GM18498 (cell line): ENCODE measurements at regions not wholly inside any gene's neighbourhood (a gene's known extent, or its start where the extent isn't known, plus 50 kb on each side); places are given as distances from the start of the nearest gene placed in this dataset.
"Not testable (repeated sequence)": the region's sequence is repeated elsewhere in the genome, so short reads cannot be mapped to it uniquely, and the experiment has no call there.

Experiments
- ATAC-seq: cut with Tn5 transposase; IDR thresholded peaks from one replicate; pipeline ENCODE4 v1.9.1; 2021; ENCODE audit warnings: mild to moderate bottlenecking, moderate library complexity; ENCODE audit not compliant: unreplicated experiment

DNA sequence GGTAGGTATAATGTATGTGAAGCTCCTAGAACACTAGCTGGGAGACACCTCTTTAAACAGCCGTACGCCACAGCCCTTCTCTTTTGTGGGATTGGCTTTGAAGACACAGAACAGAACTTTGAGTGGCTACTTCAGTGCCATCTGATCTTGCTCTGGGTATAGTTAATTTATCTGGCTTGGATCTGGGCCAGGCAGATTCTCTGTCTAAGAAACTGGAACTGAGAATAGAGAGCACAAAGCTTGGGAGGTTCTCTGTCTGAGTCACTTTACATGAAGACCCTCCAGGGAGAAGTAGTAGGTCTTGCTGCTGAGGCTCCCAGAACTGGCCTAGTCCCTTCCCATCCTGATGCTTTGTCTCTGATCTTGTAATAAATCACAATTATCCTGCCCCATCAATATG, 721.0 kb upstream of the KIF2B start:
- ATAC-seq: no peak

DNA sequence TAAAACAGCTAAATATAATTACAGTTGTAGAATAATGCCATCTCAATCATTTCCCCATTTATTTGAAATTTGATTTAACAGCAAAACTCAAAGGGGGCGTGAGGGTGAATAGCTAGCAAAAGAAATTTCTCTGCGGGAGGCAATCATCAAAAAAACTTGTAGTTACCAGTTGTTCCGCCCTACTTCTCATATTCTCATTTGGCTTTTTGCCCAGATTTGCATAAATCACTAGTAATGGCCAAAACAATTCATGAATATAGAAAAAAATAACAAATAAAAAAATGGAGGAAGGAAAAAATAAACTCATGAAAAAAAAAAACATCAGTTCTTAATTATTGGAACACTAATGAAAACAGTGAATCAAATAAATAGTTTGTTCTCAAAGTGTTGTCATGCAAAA, 722.6 kb upstream of the KIF2B start:
- no peak for ATAC-seq

DNA sequence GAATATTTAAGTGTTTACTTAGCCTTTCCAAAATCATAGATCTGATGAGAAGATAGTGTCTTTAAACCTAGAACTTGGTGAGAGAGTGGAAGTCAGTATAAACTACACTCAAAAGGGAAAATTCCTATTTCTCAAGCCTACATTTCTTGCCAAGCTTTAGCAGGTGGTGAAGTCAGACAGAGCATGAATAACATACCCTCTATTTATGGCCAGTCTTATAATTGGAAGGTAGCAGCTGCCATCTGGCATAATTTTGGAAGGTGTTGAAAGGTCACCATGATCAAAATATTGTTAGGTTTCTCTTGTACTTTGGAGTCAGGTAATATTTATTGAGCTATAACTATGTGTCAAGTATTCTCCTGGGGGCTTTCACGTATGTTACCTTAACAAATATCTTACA, 729.3 kb upstream of the KIF2B start:
- no peak for ATAC-seq

DNA sequence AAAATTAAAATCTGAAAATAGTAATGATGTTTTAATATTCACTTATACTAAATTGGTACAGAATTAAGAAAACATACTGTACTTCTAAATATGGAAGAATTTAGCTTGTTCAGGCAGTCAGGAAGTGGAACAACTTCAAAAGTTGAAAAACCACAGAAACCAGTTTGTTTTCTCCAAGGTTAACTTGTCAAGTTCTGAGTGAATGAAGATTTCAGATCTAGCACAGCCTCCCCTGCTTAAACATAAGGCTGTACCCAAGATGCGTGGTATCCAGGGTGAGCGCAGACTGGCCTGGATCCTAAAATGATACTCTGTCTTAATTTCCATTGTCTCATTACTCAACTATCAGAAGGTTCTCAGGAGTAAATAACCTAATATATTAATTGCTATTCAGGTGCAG, 730.7 kb upstream of the KIF2B start:
- ATAC-seq: no peak

DNA sequence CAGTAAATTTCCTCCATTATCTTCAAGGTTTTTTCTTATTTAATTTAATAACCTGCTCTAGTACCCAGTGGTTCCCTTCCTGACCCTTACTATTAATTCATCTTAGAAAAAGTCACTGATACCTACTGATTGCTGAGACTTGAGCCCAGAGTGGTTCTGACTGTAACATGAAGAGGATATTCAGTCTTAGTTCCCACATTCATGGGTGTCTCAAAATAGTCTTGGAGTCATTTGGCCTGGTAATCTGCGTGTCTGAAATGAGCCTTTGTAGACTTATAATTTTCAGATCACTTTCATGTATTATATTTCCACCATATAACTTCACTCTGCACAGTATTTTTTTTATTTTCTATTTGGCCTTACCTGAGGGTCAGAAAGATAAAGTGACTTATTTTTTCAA, 732.0 kb upstream of the KIF2B start:
- no peak for ATAC-seq

DNA sequence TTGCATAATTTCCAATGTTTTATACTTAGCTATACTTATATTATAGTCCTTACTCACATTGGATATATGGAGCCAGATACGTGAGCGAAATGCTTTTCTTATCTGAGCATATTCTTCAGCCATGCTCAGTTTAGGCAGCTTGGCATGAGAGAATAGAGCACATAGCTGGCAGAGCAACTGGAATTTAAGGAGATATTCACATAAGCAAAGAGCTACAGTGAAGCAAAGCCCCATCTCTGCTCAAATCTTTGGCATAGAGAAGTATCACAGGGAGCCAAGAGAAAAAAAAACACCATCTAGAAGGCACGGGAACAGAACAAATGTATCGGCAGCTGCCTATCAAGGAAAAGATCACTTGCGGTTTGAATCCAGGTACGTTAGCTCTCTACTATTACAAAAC, 734.2 kb upstream of the KIF2B start:
- ATAC-seq: no peak

DNA sequence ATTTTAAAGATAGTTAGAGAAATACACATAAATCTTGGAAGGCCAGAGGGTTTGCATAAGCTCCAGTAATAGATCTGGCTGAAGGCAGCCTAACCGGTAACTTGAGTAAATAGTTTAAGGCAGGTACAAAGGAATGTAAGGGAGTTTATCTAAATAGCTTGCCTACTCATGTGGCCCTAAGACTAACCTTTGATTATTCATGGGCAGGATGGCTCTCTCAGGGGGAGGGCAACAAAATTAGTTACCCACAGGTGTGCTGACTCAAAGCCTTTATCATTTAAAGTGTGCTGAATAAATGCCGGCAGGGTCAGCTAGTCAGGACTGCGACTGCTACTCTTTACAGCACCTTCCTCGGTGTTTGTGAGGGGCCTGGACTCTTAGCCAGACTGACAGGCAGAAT, 761.3 kb upstream of the KIF2B start:
- ATAC-seq: no peak

DNA sequence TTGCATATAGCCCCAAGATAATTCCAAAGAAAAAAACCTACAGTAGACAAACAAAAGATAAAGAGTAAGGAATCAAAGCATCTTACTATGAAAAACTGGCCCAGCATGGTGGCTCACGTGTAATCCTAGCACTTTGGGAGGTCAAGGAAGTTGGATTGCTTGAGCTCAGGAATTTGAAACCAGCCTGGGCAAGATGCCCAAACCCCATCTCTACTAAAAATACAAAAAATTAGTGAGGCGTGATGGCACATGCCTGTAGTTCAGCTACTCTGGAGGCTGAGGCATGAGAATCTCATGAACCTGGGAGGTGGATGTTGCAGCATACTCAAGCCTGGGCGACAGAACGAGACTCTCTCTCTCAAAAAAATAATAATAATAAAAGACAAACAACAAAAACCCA, 764.7 kb upstream of the KIF2B start:
- ATAC-seq: no peak

DNA sequence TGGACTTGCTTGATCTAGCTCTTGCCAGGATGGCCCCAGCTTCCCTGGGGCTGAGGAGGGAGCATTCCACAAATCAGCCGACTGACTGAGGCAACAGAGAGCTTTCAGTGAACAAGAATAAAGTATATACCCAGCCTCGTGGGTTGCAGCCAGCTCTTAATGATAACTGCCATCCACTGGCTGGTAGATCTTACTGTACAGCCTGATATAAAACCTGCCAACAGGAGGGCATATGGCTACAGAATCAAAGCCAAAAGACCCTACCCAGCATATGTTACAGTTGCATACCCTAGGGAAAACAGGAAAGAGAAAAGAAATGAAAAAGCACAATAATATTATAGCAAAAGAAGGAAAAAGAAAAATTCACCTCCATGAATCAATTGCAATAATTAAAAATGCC, 775.9 kb upstream of the KIF2B start:
- ATAC-seq: no peak

DNA sequence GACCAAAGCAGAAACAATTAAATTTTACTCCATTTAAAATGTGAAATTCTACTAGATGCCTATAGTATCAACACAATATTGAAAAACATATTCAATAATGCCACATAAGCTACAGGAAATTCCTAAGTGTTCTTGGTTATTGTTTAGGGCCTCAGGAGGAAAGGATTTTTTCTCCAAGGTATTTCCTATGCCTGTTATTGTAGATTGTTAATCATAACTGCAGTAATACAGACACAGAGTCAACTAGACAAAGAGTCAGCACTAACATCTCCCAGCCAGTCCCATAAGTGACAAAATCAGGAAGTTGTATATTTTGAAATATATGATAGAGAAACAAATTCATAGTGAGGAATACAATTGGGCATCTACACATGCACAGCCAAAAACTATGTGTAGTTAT, 782.7 kb upstream of the KIF2B start:
- no peak for ATAC-seq

DNA sequence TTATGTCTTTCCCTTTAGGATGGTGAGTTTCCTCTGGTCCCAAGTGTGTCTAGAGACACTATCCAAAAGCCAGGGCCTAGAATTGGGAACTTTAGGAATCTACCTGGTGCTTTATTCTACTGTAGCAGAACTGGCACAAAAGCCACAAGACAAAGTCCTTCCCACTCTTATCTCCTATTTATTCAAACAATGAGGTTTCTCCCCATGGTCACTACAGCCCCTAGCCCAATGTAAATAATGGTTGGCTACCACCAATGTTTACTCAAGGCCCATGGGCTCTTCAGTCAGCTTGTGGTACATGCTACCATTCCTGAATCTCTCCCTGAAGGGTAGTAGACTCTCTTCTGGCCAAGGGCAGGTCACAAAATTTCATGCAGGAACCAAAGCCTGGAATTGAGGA, 789.4 kb upstream of the KIF2B start:
- no peak for ATAC-seq

DNA sequence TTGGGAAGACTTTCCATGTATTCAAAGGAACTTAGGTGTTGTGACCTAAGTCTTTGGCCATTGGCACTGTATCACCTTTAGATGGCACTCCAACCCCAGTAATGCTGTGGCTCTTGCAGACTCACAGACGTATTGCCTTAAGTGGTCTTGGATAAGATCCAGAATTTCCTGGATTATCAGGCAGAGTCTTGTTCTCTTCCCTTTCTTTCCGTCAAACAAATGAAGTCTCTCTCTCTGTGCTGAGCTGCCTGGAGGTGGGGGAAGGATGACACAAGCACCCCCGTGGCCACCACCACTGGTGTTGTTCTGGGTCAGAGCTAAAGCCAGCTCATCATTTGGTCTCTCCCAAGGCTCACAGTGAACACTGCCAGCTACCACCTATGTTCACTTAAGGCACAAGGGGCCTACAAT, 789.9 kb upstream of the KIF2B start:
- ATAC-seq: no peak

DNA sequence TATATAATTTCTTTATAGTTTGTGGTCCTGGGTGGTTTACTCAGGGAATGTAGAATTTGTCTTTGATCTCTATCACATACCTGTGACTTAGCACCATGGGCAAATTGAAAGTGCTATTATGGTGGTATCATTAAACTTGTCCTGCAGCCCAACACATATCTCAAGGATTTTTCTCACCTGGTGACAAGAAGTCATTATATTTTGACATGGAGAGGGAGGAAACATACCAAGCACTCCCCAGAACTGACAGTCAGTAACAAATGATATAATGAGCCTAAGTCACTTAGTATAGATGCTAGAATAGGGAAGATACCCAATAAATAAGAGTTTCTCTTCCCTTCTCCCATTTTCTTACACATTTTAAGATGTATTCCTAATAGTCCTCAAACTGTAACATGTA, 805.5 kb upstream of the KIF2B start:
- ATAC-seq: no peak

DNA sequence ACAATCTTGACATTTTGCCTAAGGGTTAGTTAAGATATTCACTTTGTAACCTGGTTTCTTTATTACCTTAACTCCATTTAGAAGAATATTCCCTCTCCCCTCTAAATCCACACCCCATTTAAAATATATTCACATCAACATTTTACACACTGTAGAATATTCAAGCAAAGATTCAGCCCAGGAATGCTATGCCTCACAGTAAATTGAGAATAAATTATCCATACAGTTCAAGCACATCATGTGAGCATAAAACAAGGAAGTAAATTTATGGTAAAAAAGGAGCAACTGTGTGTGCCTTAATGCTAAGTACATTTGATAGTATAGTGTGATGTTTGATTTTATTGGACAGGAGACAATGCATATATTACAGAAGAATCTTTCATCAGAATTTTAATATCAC, 806.6 kb upstream of the KIF2B start:
- ATAC-seq: no peak

DNA sequence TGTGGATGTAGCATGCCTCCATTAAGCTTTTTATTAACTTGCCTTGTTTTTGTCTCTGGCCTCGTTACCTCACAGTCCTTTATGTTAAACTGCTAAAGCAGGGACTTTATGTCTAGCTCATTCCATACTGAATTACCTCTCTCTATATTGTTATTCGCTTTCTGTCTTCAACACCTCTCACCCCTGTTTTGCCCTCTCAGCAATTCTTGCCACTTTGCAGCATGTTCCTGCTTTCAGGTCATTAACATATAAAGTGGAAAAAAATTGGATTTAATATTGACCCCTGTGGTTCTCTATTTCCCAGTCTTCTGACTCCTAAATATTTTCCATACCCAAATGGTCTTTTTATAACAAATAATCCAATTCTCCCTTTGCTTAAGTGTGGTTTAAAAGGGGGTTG, 810.4 kb upstream of the KIF2B start:
- no peak for ATAC-seq

DNA sequence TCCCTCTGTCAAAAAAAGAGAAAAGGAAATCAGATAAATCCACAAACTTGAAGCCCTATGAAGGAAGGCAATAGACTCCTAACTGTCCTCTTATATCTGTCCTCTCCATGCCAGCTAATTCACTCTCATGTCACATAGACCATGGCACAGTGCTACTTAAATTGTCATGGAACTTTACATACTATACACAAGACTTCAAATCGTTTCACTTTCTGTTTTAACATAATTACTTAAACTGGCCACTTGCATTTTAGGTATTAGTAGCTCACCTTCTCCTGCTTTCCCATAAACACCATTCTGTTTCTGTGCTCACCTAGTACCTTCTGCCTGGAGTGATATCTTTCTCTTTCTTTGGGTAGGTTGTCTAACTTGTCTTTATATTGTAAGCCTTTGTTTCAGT, 816.7 kb upstream of the KIF2B start:
- no peak for ATAC-seq

DNA sequence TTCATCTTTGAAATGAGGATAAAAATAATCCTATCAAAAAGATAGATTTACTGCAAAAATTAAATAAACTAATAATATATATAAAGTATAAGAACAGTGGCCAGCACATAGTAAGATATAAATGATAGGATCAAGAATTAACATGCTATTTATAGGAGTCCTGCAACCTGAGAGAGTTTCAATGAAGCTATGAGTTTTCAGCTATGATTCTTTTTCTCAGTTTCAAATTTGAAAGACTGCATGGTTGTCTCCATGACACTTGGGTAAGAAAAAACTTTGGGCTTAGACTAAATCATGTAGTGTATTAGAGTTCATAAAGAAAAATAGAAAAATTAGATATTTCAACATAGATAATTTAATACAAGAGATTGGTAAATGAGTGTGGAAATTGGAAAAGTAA, 817.8 kb upstream of the KIF2B start:
- no peak for ATAC-seq

DNA sequence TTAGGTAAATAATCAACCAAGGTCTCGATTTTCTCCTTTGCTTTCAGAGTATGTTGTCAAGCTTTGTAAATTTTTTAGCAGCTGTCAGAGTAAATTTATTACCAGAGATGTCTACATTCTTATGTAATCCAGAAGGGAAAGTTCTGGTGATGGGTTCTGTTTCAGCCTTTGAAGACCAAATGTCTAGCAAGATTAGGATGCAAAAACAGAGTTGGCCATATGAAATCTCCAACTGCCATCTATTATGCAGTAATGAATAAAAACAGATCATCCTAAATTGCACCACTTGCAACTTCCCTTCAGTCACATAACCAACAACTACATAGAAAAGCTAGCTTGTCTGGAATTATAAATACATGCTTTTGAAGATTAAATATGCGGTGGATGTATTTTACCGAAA, 826.8 kb upstream of the KIF2B start:
- no peak for ATAC-seq

DNA sequence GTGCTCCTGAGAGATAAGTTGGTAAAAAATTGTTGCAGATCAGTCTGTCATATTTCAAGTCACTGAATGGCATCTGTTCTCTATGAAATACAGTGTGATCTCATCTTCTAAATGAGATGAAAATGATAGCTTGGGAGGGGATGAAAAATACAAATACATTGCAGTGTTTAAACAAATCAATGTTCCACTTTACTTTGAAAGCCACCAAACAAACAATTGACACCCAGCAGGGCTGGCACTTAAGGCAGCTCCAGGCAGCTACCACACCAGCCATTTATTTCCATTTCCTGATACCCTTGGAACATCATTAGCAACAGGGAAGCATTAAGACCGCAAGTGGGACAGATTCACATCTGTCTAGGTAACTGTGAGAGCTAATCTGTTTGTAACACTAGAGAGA, 827.6 kb upstream of the KIF2B start:
- ATAC-seq: no peak

DNA sequence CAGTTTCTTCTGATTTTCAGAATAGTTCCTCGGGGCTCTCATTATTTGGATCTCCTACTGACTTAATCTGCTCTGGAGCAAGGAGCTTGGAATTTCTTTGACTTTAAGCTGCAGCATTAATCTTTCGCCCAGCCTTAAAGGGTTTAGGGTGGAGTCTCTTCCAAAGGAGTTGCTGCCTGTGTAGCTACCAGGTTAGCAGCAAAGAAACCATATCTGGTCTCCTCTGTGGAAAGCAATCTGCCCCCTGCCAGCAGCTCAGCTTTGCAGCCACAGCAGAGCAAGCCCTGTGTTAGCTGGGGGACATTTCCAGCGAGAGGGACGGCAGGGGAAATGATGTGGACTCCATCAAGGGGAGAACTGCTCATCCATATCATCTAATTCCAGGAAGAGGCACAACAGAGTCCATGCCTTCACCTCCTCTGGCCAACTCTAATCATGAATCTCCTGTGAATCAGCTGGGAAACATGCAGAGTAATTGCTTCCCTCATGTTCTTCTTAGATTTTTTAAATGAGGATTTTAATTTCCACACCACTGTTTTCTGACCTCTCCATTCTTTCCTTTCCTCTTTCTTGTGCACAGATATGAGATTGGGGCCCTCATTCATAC, 827.6 kb upstream of the CA10 start:
- no peak for ATAC-seq

DNA sequence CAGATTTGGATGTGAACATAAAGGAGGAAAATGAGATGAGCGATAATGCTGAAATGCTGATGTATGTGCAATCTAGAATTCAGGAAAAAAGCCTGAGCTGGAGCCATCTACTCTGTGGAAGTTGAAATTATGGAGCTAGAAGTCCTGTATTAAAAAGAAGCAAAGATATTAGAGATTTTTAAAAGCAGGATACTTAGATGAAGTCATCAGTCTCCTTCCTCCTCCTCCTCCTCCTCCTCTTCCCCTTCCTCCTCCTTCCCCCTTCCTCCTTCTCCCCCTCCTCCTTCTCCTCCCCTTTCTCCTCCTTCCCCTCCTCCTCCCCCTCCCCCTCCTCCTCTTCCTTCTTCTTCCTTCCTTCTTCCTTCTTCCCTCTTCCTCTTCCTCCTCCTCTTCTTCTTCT, 823.8 kb upstream of the CA10 start:
- no peak for ATAC-seq

DNA sequence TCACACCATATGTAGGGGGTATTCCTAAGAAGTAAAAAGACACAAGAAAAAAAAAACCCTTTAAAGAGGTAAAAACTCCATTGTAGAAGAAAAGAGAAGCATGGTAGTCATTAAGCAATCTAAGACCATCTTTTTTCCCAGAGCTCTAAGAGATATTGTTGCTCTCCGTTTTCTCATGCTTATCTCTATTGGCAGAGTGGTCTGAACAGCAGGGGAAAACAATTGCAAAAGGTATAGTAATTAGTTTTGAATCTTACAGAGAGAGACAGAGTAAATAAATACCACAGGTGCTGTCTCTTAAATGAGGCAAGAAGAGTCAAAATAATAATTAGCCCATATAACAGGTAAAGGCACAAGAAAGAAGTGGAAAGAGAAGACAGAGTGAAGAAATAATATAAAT, 821.4 kb upstream of the CA10 start:
- no peak for ATAC-seq

DNA sequence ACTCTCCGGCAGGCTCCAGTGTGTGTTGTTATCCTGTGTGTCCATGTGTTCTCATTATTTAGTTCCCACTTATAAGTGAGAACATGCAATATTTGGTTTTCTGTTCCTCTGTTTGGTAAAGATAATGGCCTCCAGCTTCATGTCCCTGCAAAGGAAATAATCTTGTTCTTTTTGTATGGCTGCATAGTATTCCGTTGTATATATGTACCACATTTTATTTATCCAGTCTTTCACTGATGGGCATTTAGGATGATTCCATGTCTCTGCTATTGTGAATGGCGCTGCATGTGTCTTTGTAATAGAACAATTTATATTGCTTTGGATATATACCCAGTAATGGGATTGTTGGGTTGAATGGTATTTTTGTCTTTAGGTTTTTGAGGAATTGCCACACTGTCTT, 807.3 kb upstream of the CA10 start:
- no peak for ATAC-seq

DNA sequence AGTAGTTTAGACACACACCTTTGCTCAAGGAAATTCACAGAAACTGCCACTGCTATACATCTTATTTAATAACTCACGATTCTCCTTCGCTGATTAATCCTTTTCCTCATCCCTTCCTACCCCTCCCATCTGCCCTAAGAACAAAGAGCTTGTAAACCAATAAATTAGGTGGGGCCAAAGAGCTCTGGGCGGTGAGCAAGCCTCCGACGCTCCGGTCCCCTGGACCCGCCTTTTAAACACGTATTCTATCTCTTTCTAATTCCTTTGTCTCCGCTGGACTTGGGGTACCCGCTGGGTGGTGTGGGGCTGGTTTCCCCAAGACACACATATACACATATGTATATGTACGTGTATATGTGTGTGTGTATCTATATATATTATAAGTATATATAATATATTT, 803.2 kb upstream of the CA10 start:
- not testable (repeated sequence) for ATAC-seq
